Large intestine (tissue), 3 donors: ENCODE measurements at regions not wholly inside any gene's neighbourhood (a gene's known extent, or its start where the extent isn't known, plus 50 kb on each side); places are given as distances from the start of the nearest gene placed in this dataset.

ENCODE experiments used
- DNase-seq, 2 donors: peaks; one replicate each; pipeline versions ENCODE4 v3.0.0 to v3.0.0-alpha.2; 2013
- H3K27ac ChIP-seq: one replicate; pipeline ENCODE4 v1.5.1; 2013; ENCODE audit warnings: low read length
- H3K27me3 ChIP-seq: 2 replicates; pipeline ENCODE4 v1.6.1; 2013; ENCODE audit warnings: low read length; ENCODE audit not compliant: control insufficient read depth, insufficient read depth
- H3K36me3 ChIP-seq: 2 replicates; pipeline ENCODE4 v1.6.1; 2013; ENCODE audit warnings: low read length; ENCODE audit not compliant: control insufficient read depth, insufficient read depth
- H3K4me1 ChIP-seq: one replicate; pipeline ENCODE4 v1.6.1; 2013; ENCODE audit warnings: low read length; ENCODE audit not compliant: control insufficient read depth, insufficient read depth
- H3K4me3 ChIP-seq: one replicate; pipeline ENCODE4 v1.5.1; 2013; ENCODE audit warnings: low read length
- H3K9me3 ChIP-seq: one replicate; pipeline ENCODE4 v1.6.1; 2013; ENCODE audit warnings: mild to moderate bottlenecking, low read depth, low read length, moderate library complexity; ENCODE audit not compliant: control insufficient read depth
- WGBS: methylation state at CpG from one replicate; pipeline ENCODE4 v1.1.5; 2013; ENCODE audit warnings: low lambda C conversion rate; ENCODE audit not compliant: insufficient coverage; 5-methylcytosine and 5-hydroxymethylcytosine counted together

DNA sequence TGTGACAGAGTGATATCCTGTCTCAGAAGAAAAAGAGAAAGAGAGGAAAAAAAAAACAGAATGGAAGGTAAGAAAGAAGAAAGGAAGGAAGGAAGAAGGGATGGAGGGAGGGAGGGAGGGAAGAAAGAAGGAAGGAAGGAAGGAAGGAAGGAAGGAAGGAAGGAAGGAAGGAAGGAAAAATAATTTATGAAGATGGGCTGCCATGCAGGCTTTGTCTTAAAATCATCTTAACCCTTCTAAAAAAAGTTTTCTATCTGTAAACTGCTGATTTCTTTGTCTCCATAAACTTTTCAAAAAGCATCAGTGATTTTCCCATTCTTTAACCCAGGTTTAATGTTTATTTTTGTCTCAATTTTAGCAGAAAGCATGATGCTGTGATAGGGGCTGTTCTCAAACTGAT is 1154.1 kb upstream of the CDH6 start:
- Histone ChIP-seq H3K4me1 (no peaks in the 10 kb centered on the region), H3K36me3 (no peaks in the 10 kb centered on the region), H3K9me3 (no peaks in the 10 kb centered on the region), H3K27ac (no peak overlapping the region), H3K27me3 (no peaks in the 10 kb centered on the region), H3K4me3 (no peak overlapping the region)
- DNase-seq: no peak

DNA sequence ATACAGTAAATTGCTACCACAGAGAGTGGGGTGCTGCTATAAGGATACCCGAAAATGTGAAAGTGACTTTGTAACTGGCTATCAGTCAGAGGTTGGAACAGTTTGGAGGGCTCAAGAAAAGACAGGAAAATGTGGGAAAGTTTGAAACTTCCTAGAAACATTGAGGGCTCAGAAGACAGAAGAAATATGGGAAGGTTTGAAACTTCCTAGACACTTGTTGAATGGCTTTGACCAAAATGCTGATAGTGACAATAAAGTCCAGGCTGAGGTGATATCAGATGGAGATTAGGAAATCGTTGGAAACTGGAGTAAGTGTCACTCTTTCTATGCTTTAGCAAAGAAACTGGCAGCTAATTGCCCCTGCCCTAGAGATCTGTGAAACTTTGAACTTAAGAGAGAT is 1158.6 kb upstream of the CDH6 start:
- DNase-seq: no peak
- no CpG with 5 or more reads among the region's 2 CpGs for WGBS
- no peaks in the 10 kb centered on the region for H3K4me1 ChIP-seq
- H3K9me3 ChIP-seq: no peaks in the 10 kb centered on the region
- no peaks in the 10 kb centered on the region for H3K27me3 ChIP-seq
- H3K4me3 ChIP-seq: no peak overlapping the region
- no peak overlapping the region for H3K27ac ChIP-seq
- H3K36me3 ChIP-seq: no peaks in the 10 kb centered on the region

DNA sequence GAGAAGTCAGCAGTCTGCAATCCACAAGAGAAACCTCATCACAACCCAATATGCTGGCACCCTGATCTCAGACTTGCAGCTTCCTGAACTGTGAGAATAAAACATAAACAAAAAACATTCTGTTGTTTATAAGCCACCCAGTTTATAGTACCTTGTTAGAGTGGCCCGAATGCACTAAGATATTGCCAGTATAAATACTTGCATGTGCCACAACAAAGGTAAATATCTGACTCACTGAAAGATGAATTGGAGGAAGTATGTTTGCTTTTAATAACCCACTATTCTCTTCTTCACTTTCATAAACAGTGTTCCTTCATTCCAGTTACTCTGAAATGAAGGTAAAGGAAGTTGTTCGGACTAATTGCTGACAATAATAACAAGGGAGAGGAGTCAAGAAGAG is 1163.4 kb upstream of the CDH6 start:
- no peak overlapping the region for H3K4me3 ChIP-seq
- WGBS: 62% methylated on average over 2 of the region's 2 CpGs
- no peak overlapping the region for H3K27ac ChIP-seq
- H3K36me3 ChIP-seq: no peaks in the 10 kb centered on the region
- H3K9me3 ChIP-seq: no peaks in the 10 kb centered on the region
- no peaks in the 10 kb centered on the region for H3K4me1 ChIP-seq
- no peak for DNase-seq
- H3K27me3 ChIP-seq: no peaks in the 10 kb centered on the region

DNA sequence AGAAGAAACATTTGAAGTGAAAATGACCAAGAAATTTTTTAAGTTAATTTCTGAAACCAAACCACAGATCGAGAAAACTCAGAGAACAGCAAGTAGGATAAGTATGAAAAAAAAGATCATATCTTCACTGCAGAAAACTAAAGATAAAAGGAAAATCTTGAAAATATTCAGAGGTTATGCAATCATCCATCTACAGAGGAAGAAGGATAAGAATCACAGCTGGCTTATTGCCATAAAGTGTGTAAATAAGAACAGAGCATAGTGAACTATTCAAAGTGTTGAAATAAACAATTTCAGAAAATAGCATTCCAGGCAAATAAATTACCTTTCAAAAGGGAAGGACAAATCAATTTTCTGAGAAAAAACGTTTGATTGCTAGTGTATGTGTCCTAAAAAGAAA is 1191.7 kb upstream of the CDH6 start:
- no peaks in the 10 kb centered on the region for H3K4me1 ChIP-seq
- no peak for DNase-seq
- no peaks in the 10 kb centered on the region for H3K9me3 ChIP-seq
- no peaks in the 10 kb centered on the region for H3K36me3 ChIP-seq
- H3K4me3 ChIP-seq: no peak overlapping the region
- no peaks in the 10 kb centered on the region for H3K27me3 ChIP-seq
- no peak overlapping the region for H3K27ac ChIP-seq
- WGBS: 76% methylated on average over 2 of the region's 2 CpGs

DNA sequence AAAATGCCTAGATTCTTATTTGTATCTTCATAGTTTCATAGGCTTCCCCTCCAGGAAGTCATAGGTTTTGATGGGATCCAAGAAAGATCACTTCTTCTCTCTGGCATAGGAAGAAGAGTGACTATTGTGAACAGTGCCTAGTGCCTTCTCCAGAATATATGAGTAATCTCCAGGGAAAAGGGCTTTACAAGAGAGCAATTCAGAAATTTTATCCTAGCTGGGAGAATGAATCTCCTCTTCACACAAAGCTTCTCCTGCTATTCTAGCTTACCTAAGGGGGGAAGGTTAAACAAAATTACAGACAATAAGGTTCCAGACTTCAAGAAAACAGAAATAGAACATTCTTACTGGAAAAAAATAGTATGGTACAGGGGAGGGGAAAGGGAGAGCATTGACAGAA is 1193.3 kb upstream of the CDH6 start:
- H3K27ac ChIP-seq: no peak overlapping the region
- DNase-seq: no peak

DNA sequence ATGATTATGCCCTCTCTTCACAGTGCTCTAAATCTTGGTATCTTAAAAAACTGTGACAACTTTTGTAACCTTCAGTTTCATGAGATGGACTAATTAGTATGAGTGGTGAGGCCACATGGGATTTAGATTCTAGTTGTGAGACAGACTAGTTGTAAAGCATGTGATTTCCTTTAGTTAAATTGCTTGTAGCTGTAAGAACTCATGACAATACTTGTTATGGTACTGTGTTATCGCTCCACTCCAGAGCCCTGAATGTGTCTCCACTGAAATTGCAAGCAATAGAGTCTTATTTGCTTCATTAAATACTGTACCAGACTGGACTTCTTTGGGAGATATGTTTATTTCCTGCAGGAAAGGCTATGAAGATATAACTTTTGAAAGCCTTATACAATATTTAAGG is 1198.3 kb upstream of the CDH6 start:
- Histone ChIP-seq H3K4me3 (no peak overlapping the region), H3K9me3 (no peaks in the 10 kb centered on the region), H3K27ac (no peak overlapping the region), H3K27me3 (no peaks in the 10 kb centered on the region), H3K4me1 (no peaks in the 10 kb centered on the region), H3K36me3 (no peaks in the 10 kb centered on the region)
- no peak for DNase-seq
- 100% methylated on average over 1 of the region's 1 CpG for WGBS

More for the DNA sequence above, 1193.3 kb upstream of the CDH6 start:
- Histone ChIP-seq H3K9me3 (no peaks in the 10 kb centered on the region), H3K36me3 (no peaks in the 10 kb centered on the region), H3K4me3 (no peak overlapping the region), H3K27me3 (no peaks in the 10 kb centered on the region), H3K4me1 (no peaks in the 10 kb centered on the region)

DNA sequence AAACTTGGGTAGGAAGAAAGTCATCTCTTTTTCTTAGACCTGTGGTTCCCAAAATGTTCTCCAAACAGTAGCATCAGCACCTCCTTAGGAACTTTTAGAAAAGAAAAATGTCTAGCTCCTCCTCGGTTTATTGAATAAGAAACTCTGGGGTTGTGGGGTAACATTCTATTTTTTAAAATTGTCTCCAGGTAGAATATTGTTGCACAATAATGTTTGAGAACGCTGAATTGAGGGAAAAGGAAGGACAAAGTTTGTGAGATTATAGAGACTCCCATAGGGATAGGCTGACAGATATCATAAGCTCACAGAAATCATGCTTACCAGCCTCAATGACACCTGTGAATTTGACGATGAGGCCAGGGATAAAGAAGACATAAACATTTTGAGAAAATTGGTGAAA is 1199.0 kb upstream of the CDH6 start:
- H3K27me3 ChIP-seq: no peaks in the 10 kb centered on the region
- DNase-seq: no peak
- H3K36me3 ChIP-seq: no peaks in the 10 kb centered on the region
- H3K9me3 ChIP-seq: no peaks in the 10 kb centered on the region
- no peak overlapping the region for H3K27ac ChIP-seq
- H3K4me1 ChIP-seq: no peaks in the 10 kb centered on the region
- 100% methylated on average over 2 of the region's 3 CpGs for whole genome bisulfite sequencing
- no peak overlapping the region for H3K4me3 ChIP-seq

DNA sequence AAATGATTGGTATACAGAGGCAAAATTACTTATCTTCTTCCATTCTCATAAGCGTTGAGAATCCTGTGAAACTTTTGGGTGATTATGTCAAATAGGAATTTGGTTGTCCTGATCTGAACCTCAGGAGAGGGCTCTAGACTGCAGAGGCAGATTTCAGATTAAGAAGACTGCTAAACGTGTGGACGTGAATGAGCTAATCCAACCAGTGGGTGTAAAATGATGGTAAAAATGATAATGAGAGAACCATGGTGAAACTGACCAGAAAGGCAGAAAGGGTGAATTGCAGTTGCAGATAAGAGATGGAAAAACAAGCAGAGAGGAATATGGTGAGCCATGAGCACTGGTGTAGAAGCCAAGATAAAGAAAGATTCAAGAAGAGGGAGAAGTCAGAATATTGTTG is 1200.2 kb upstream of the CDH6 start:
- Histone ChIP-seq H3K4me3 (no peak overlapping the region), H3K9me3 (no peaks in the 10 kb centered on the region), H3K36me3 (no peaks in the 10 kb centered on the region), H3K4me1 (no peaks in the 10 kb centered on the region), H3K27me3 (no peaks in the 10 kb centered on the region), H3K27ac (no peak overlapping the region)
- 34% methylated on average over 2 of the region's 3 CpGs for WGBS
- DNase-seq: no peak

DNA sequence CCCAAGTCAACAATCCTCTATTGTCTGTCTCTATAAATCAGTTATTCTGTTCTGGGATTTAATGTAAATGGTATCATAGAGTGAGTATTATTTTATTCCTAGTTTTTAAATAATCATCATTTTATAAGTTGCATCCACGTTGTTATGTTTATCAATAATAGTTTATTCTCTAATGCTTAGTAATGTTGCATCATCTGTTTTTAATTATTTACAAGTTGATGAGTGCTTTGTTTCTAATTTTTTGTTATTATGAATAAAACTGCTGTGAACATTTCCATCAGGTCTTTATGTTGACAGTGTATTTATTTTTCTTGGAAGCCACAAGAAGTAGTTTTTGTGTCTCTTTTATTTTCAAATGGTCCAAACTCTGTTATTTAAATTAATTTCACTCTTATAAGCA is 1201.2 kb upstream of the CDH6 start:
- 83% methylated on average over 1 of the region's 1 CpG for whole genome bisulfite sequencing
- no peaks in the 10 kb centered on the region for H3K4me1 ChIP-seq
- no peaks in the 10 kb centered on the region for H3K27me3 ChIP-seq
- no peak overlapping the region for H3K4me3 ChIP-seq
- DNase-seq: no peak
- no peak overlapping the region for H3K27ac ChIP-seq
- no peaks in the 10 kb centered on the region for H3K36me3 ChIP-seq
- no peaks in the 10 kb centered on the region for H3K9me3 ChIP-seq

DNA sequence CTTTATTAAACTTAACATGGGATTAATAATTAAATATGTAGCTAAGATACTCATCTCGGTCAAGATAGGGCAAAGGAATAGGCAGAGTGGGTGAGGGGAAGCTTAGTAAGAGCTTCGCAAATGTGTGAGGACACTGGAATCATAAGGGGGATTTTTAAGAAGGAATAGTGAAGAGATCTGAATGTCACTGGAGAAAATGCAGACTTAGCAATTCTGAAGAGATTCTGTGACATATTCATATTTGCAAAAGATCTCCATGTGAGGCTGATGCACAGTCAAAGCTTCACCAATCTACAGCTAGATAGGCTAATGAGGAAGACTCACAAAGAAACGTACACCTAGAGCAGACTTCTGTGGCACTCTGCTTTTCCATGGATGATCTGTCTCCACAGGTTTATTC is 1202.8 kb upstream of the CDH6 start:
- H3K36me3 ChIP-seq: no peaks in the 10 kb centered on the region
- H3K27ac ChIP-seq: no peak overlapping the region
- no peak for DNase-seq
- no peaks in the 10 kb centered on the region for H3K9me3 ChIP-seq
- H3K4me3 ChIP-seq: no peak overlapping the region
- no peaks in the 10 kb centered on the region for H3K4me1 ChIP-seq
- WGBS: 100% methylated on average over 1 of the region's 3 CpGs
- H3K27me3 ChIP-seq: no peaks in the 10 kb centered on the region

DNA sequence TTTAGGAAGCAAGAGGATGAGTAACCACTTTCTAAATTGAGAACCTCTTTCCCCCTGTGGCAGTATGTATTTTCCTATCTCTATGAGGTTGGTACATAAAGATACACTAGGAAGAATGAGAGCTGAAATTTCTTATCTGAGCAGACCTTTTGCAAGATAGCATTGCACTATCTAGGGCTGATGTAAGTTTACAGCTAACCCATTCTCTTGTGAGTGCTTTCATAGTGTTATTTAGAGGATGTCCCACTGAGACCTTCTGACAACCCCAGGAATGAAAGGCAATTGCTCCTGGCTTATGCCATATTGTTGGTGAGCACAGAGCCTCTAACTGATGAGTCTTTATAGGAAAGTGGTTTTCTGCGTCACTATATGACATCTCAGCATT is 1209.3 kb upstream of the CDH6 start:
- no peak overlapping the region for H3K27ac ChIP-seq
- no peaks in the 10 kb centered on the region for H3K4me1 ChIP-seq
- H3K36me3 ChIP-seq: no peaks in the 10 kb centered on the region
- H3K9me3 ChIP-seq: no peaks in the 10 kb centered on the region
- no CpG with 5 or more reads among the region's 1 CpG for WGBS
- DNase-seq: no peak
- H3K4me3 ChIP-seq: no peak overlapping the region
- no peaks in the 10 kb centered on the region for H3K27me3 ChIP-seq
